HG03175 (cell line): ENCODE measurements at regions not wholly inside any gene's neighbourhood (a gene's known extent, or its start where the extent isn't known, plus 50 kb on each side); places are given as distances from the start of the nearest gene placed in this dataset.
"Not testable (repeated sequence)": the region's sequence is repeated elsewhere in the genome, so short reads cannot be mapped to it uniquely, and the experiment has no call there.

Experiments
- ATAC-seq: cut with Tn5 transposase; IDR thresholded peaks from one replicate; pipeline ENCODE4 v1.9.1; 2021; ENCODE audit warnings: mild to moderate bottlenecking, moderate library complexity; ENCODE audit not compliant: unreplicated experiment

GRCh38 chr1:30234091-30234490 is 489.3 kb downstream of the MATN1 start:
- no peak for ATAC-seq

GRCh38 chr1:30232288-30232899 is 491.0 kb downstream of the MATN1 start:
- no peak for ATAC-seq

GRCh38 chr1:30229960-30230359 is 493.4 kb downstream of the MATN1 start:
- ATAC-seq = no peak

GRCh38 chr1:30229557-30229956 is 493.8 kb downstream of the MATN1 start:
- ATAC-seq = no peak

- ATAC-seq = no peak
Measured at GRCh38 chr1:30226648-30227047, 496.7 kb downstream of the MATN1 start.

GRCh38 chr1:30225357-30225756 is 498.0 kb downstream of the MATN1 start:
- no peak for ATAC-seq

- ATAC-seq = no peak
Measured at GRCh38 chr1:30219675-30220074, 503.7 kb downstream of the MATN1 start.

- no peak for ATAC-seq
Measured at GRCh38 chr1:30218438-30218837, 504.9 kb downstream of the MATN1 start.

GRCh38 chr1:30216602-30217001 is 506.8 kb downstream of the MATN1 start:
- ATAC-seq = no peak

GRCh38 chr1:30213936-30214335 is 509.4 kb downstream of the MATN1 start:
- no peak for ATAC-seq

GRCh38 chr1:30207962-30208361 is 515.4 kb downstream of the MATN1 start:
- ATAC-seq = not testable (repeated sequence)

GRCh38 chr1:30206631-30207030 is 516.8 kb downstream of the MATN1 start:
- not testable (repeated sequence) for ATAC-seq

GRCh38 chr1:30204916-30205315 is 518.5 kb downstream of the MATN1 start:
- not testable (repeated sequence) for ATAC-seq

- no peak for ATAC-seq
Measured at GRCh38 chr1:30201015-30201414, 522.4 kb downstream of the MATN1 start.

GRCh38 chr1:30200161-30200560 is 523.2 kb downstream of the MATN1 start:
- ATAC-seq = no peak

GRCh38 chr1:30199563-30199962 is 523.8 kb downstream of the MATN1 start:
- ATAC-seq = no peak

- ATAC-seq = no peak
Measured at GRCh38 chr1:30198795-30199403, 524.5 kb downstream of the MATN1 start.

GRCh38 chr1:30198451-30198760 is 525.0 kb downstream of the MATN1 start:
- no peak for ATAC-seq

GRCh38 chr1:30197639-30198450 is 525.5 kb downstream of the MATN1 start:
- ATAC-seq = no peak

- ATAC-seq = no peak
Measured at GRCh38 chr1:30196872-30197638, 526.3 kb downstream of the MATN1 start.

- no peak for ATAC-seq
Measured at GRCh38 chr1:30196457-30196856, 526.9 kb downstream of the MATN1 start.
